ENCODE measurements at regions not wholly inside any gene's neighbourhood (a gene's known extent, or its start where the extent isn't known, plus 50 kb on each side); places are given as distances from the start of the nearest gene placed in this dataset.
A peak's percentile ranks its signal among the peaks of the same experiment; 100 is the strongest.

DNA sequence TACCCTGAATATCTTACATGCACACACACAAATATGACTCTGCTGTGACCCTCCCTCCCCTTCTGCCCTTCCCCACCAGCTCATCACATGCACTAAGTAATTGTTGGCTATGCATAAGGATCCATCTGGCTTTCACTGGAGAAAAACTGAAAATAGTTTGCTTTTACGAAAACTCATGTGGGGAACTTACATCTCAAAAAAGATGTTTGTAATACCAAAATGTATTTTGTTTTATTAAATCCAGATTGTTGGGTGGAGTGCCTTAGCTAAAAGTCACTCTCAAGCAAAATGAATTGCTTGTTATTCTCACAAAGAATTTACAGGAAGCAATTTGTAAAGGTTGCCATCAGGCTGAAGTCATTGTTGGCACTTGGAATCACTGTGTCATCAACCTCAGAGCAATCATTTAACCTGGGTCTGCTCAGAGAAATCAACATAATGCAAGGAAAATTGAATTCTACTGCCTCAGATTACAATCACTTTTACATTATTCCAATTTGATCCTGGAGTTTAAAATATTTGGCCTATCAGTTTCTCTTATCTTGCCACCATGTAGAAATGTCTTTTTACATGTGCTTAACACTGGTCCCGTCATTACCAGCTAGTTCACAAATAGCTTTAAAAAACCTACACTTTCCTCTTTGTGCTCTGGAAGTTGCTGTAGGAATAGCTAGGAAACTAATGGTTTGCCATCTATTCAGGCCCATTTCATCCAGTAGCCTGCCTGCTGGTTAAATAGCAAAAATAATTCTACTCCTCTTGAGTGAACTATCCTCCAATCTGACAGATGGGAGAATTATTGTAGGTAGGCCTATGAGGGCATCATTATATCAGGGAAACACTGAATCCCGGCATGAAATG is 90.3 kb upstream of the TMEM17 start:
- DNase-seq (ENCODE audit: low read depth) = peak; percentile 95

DNA sequence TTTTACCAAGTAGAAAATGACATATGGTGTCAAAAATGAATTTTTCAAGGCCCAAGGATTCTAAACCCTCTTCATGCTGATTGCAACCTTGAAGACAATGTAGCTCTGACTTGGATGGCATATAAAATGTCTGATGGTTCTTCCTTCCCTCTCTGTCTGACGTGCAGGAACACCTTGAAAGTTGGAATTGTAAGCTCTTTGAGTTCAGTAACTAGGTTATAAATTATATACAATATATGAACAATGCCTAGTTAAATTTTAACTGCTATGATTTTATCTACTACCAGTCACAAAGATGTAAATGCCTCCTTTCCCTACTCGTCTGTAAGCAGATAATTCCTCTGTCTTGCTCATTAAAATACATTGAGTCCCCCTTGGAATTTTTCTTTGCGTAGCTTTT is 89.5 kb upstream of the TMEM17 start:
- DNase-seq (ENCODE audit: low read depth) = no peak

DNA sequence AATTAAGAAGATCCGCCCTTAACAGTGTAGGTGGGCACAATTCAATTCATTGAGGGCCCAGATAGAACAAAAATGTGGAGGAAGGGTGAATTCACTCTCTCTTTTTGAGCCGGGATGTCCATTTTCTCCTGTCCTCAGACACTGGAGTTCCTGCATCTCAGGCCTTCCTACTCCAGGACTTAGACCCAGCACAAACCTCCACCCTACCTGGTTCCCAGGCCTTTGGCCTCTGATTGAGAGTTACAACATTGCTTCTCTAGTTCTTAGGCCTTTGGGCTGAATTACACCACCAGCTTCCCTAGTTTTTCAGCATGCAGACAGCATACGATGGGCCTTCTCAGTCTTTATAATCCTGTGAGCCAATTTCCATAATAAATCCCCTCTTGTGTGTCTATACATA is 87.8 kb upstream of the TMEM17 start:
- no peak for DNase-seq (ENCODE audit: low read depth)

DNA sequence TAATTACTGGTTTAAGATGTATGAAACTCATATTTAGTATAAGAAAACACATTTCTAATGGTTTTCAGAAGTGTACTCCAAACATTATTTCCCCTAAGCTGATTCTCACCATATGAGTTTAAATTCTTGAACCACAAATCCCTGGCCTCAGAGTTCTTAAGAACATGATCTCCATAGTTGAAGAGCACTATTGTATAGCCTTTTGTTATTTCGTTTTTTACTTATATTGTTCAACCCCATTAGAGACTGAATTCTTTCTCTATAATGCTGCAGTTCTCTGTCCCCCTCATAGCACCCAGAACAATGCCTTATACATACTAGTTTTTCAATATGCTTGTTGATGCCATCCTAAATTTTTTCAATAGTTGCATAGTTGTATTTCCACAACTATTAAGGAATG is 85.5 kb upstream of the TMEM17 start:
- no peak for DNase-seq (ENCODE audit: low read depth)

DNA sequence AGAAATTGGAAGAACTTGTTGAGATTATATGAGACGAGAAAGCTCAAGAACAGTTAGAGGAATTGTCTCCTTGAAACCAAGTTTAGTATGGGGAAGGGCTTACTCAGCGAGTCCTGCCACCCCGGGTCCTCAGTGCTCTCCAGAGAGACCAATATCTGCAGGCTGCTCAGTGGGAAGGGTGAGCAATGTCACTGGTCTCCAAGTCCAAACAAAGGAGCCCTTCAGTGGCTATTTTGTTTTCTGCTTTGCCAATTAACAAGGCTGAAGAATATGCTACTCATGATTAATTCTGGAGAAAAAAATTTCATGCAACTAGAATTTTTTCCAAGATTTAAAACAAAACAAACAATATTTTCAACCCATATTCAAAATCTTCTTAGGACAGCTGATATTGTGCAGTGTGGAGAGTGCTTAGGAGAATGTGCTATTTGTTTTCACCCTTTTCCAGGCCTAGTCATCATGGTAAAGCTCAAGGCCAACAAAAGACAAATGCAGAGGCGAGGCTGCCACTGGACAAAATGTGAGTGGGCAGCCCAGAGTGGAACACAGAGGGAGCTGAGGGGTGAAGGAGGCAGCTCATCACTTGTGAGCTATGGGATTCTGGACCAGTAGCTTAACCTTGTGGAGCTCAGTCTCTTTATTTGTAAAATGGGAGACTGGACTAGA is 83.8 kb upstream of the TMEM17 start:
- DNase-seq (ENCODE audit: low read depth) = no peak

DNA sequence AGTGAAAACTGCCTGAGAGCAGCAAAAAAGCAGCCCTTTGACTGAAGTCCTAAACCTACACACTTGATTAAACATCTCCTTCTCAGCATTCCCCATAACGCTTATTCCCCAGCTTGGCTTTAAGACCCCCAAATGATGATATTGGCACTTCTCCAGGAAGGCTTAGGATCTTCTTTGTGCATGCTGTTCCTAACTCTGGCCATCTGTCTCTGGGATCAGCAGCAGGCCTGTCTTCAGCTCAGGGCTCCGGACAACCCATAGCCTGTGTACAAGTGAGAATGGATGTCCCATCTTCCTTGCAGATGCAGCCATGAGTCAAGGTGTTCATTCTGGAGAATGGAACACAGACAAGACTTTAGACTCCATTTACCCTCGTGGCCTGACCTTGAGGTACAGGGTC is 81.6 kb upstream of the TMEM17 start:
- DNase-seq (ENCODE audit: low read depth) = no peak

DNA sequence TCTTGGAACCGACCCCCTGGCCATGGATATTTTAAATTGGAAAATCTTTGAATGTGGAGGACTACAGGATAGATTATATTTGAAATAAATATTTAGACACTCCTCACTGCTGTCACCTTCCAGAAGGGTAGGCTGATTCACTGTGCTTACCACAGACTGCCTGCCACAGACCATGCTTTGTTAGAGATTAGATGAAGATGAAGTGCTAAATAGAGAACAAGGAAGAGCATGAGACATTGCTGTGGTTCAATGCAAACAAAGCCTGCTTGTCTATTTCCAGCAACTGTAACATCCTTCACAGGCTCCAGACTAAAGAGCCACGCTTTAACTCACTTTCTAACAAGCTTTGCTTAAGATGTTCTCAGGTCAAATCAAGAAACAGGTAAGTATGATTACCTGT is 81.0 kb upstream of the TMEM17 start:
- DNase-seq (ENCODE audit: low read depth) = no peak

DNA sequence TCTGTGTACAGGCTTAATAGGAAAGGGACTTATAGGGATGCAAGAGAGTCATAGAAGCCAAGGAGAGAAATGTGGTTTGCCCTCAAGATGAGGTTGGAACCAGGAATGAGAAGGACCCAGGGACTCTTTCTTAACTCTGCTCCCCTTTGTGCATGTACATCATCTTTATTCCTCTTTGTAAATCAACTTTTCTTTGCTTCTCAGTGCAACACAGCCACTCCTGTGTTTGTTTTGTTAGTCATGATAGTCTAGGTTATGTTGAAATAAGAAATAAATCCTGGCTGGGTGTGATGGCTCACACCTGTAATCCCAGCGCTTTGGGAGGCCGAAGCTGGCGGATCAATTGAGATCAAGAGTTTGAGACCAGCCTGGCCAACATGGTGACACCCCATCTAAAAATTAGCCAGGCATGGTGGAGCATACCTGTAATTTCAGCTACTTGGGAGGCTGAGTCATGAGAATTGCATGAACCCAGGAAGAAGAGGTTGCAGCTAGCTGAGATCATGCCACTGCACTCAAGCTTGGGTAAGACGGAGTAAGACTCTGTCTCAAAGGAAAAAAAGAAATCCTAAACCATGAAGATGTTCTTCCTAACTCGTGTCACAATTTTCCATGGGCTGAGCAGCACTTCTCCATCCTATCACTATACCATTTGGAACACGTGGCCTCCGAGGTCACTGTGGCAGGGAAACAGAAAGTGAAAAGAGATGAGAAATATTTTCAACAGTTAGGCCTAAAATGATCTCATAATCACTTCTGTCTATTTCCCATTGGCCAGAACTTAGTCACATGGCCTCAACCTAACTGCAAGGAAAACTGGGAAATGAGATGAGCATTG is 73.0 kb upstream of the TMEM17 start:
- peak; percentile 78 for DNase-seq (ENCODE audit: low read depth)

DNA sequence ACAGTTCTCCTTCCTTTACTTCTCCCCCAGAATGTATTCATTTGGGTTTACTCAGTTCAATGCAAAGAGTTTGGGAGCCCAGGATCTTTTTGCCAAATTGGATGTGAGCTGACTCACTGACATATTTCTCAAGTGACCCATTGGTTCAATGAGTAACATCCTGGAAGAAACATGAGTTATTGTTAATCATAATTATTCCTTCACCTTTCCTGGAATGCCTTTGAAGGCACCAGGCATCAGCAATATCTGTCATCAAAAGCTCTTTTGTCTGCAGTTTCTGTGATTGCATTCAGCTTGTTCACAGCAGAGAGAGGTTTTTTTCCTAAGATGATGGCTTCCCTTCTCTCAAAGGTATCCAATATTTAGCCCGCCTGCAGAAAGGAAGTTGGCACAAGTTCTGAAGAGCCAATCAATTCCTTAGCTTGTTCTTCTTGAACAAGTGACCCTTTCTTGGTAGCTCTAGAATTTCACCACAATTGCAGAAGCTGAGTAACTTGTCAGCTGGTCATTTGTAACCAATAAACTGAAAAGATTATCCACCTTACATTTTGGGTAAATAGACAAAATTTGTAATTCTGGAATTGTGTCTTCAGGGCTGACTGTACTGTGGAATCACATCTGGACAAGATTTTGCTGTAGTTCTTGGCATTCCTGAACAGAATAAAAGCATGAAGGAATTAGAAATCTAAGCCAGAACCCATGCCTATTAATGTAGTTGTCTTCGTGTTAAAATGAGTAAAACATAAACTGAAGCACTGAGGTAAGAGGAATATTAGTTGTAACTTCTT is 72.2 kb upstream of the TMEM17 start:
- DNase-seq (ENCODE audit: low read depth) = peak; percentile 91

DNA sequence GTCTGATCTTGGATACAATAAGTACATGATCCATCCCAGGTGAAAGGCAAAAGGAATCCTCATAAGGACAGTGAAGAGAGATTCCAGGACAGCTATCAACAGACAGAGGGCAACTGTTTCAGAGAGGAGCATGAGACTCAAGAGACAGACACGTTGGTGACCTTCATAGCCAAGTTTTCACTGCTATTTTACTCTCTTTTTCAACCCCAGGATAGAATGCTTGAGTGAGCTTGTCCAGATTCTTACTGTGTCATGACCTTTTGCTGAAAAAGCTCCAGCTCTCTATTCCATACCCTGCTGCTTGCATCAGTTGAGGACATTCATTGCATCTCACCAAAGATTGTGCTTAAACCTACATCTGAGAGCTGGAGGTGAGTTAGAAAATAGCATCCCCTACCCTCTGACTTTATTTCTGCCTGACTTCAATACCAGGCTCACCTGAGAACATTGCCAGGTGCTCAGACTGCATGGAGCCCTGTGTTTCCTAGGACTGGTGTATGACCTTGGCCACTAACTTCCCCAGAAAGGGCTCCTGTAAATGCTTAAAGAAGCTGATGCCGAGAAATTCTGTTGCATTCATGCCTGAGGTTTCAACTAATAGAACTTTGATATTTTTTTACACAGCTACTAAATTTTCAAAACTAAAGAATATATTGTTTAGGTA is 70.4 kb upstream of the TMEM17 start:
- no peak for DNase-seq (ENCODE audit: low read depth)

DNA sequence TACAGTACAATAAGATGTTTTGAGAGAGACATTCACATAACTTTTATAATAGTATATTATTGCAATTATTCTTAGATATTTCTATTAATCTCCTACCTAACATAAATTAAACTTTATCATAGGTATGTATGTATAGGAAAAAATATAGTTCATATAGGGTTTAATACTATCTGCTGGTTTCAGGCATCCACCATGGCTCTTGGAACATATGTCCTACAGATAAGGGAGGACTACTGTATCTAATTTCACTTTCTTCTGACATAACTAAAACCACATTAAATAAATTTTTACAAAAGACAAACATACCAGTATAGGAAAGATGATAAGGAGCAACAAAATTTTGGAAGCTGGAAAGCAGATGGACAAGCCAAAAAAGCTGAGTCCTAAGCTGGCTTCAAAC is 67.9 kb upstream of the TMEM17 start:
- no peak for DNase-seq (ENCODE audit: low read depth)

DNA sequence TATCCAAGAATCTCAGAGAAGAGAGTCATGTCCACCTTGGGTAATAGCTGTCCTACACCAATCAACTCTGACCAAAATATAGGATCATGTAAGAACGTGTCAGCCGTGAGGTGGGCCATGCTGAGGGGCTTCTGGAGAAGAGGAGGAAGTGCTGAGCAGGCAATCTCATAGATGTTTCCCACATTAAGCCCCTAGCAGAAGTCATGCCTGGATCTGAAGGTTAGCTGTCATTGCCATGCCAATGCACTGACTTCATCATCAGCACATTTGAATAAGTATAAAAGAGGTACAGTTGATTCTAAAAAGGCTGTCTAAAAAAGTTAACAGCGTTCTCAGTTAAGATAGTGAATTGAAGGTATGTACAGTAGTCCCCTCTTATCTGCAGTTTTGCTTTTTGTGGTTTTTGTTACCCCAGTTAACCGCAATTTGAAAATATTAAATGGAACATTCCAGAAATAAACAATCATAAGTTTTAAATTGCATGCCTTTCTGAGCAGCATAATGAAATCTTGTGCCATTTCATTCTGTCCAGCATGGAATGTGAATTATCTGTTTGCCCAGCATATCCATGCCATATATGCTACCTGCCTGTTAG is 67.2 kb upstream of the TMEM17 start:
- DNase-seq (ENCODE audit: low read depth) = no peak

DNA sequence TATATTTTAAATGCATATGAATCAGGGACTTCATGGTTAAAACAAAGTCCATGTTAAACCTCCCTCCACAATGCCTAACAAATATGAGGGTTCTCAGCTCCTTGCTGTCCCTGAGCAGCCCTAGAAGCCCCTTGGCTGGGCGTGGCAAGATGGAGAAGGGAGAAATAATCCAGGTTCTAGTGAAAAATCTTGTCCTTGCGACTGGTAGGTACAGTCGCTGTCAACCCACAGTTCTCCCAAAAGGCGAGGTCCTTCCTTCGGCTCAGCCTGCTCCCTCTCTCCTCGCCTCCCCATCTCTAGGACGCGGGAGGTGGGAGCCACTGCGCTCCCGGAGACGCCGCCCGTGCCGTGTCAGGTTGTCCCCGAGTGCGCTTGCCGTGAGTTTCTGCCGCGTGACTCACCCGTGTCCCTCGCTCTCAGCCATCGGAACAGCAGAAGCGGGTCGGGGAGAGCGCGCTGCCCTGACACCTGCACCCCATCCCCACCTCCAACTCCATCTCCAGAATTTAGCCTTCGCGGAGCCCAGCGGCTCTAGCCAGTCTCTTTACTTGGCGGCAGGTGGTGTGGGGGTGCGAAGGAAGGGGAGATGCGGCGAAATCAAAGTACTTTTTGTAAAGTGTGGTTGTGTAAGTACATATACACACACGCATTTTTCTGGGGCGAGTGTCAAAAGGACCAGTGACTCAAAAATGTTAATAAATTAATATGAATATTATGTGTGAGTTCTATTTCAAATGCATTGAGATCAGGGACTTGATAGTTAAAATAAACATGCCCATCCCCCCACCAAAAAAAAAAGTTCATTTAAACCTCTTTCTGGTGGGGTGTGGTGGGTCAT is 65.1 kb upstream of the TMEM17 start:
- no peak for DNase-seq (ENCODE audit: low read depth)

DNA sequence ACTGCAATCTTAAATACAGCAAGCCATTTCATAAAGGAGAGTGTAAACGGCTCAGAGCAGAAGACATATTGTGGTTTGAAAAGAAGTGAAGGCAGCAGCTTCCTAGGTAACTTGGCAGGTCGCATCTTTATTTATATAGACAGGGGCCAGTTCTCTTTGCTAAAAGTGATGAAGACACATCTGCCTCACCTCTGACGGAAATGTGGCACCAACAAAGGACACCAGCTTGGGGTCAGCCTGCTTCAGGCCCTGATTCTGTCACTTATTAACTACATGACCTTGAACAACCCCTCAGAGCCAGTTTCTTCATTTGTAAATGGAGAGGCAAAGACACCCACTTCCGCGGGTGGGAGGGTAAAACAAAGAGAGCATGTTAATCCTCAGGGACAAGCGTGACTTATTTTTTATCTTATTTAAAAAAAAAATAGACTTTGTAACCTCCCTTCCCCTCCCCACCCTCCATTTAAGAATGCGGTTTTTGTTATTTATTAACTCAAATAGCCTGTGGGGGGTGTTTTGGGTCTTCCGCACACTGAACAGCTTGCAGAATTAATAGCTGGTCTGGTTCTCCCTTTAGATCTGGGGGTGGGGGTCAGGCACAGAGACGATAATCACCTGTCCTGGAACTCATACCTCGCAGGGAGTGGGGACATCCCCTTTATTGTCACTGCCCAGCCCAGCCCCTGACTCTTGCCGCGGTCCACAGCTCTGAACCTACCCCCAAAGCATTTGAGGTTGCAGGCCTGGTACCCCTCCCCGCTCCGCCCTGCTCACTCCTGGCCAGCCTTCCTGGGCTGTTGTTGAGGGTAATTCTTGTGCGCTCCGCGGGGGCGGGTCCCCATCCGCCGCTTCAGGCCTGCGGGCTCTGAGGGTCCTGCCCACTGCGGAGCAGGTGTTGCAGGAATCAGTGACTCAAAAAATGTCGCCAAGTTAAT is 64.2 kb upstream of the TMEM17 start:
- no peak for DNase-seq (ENCODE audit: low read depth)

DNA sequence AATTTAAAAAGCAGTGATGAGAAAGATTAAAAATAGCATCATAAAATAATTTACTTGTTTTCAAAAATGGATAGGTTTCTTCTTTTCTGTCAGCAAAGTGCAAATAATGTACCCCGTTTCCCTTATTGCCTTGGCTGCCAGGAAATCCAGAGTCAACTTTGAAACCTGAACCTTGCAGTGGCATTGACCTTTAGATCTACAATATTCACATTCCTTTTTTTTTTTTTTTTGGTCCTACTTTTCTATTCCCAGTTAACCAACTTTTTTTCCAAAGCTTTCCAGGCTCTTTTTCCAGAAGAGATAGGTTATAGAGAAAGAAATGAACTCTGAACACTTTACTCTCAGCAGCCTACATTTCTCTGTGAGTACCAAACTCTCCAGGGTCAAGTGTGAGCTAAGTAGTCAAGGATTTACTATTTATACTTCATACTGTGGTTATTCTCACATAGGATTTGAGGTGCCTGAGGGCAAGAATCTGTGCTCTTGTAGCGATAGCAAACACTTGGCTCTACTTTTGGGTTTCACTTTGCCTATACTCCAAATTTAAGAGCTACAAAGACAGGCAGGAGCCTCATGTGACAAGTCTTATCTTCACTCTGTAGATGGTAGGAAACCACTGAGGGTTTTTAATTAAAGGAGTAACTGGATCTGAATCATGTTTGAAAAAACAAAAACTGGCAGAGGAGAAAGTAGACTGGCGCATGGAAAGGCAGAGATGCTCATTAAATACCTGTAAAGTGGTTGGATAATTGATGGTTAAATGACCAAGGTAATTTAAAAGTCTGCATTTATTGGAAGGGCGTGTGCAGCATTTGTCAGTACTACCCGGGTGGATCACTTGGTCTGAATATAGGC is 63.2 kb upstream of the TMEM17 start:
- no peak for DNase-seq (ENCODE audit: low read depth)

DNA sequence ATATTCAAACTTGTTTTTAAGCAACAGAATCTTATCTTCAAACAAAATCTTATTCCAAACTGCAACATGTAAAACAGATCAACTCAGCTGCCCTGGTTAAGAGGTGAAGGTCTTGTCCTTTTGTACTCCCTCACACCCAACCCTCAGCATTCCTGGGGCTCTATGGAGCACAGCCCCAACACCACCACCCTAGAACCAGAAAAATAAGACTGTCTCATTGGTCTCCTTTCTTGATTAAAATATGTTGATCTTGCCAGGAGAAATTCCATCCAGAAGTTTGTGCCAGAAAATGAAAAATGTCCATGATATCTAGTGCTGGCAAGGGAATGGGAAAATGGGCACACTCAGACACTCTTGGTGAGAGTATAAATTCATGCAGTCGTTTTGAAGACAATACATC is 62.1 kb upstream of the TMEM17 start:
- DNase-seq (ENCODE audit: low read depth) = no peak

DNA sequence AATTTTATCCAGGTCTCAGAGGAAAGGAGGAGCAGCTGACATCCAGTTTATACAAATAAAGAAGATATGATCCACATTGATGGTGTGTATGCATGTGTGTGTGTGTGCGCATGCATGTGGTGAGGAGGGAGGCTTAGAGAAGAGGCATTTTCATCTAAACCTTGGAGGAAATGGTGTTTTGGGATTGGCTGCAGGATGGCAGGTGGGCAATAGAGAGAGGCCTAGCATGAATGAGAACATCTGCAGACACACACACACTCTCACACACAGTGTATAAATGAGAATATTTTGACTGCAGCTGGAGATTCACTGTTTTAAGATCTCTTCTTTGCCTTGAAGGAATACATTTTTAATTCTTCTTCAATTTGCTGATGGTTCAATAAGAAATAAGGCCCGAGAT is 61.7 kb upstream of the TMEM17 start:
- no peak for DNase-seq (ENCODE audit: low read depth)

DNA sequence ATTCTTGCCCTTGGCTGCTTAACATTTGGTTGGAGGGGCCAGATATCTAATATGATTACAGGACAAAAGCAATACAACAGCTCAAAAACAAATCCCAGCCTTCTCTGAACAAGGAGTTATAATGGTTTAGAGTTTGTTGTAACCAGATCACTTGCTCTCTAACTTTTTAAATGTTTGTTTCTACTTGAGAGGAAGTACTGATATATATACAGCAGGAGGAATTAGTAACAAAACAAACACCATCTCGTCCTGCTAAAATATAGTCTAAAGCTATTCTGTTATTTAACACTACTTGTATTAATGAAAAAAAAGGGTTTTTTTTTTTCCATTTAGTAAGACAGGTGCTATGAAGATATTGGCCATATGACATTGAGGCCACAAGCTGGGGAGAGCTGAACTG is 60.9 kb upstream of the TMEM17 start:
- DNase-seq (ENCODE audit: low read depth) = no peak
